ENCODE measurements at regions not wholly inside any gene's neighbourhood (a gene's known extent, or its start where the extent isn't known, plus 50 kb on each side); places are given as distances from the start of the nearest gene placed in this dataset.

DNA sequence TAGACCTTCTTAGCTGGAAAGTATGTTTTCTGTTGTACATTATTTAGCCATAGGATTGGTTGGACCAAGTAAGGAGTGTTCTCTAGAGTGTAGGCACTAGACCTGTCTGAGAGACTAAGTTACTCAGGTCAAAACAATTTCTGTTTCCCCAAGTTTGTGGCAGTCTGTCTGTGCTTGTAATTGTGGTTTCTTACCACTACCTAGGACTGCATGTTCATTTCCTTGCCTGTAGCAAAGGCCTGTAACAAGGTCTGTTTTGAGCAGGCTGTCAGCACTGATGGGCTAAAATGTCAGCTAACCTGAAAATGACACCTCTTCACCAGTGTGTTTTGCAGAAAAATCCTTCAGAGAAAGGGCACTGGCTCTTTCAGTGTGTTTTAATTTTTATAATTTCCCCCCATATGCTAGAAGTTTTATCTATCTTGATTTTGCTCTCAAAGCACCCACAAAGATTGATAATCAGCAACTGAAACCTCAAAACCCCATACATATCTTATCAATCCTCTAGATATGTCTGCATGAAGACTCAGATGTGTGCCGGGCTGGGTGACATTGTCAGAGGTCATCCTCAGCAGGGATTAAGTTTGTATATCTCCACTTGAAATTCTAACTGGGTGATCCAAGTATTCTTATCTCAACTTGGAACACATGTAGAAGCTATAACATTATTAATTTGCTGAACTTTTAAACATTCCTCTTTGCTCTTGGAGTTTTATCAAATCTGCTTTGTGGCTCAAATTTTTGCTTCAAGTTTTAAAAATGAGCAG is 50.7 kb upstream of the ST6GALNAC3 start:
- intact Hi-C loops (cut with DNase I) = no loop called here
- ATAC-seq = no peak
- no peak for DNase-seq (ENCODE audit: low spot score)

All from sciatic nerve (tissue), 2 donors.